GM04504 (cell line): ENCODE measurements at regions not wholly inside any gene's neighbourhood (a gene's known extent, or its start where the extent isn't known, plus 50 kb on each side); places are given as distances from the start of the nearest gene placed in this dataset.

Experiments used
- DNase-seq: peaks from one replicate; pipeline ENCODE4 v3.0.0-alpha.2; 2012; ENCODE audit warnings: low read depth

GRCh38 chr9:11323457-11323856 lies 710.7 kb upstream of the PTPRD start:
- no peak for DNase-seq

- no peak for DNase-seq
Measured at GRCh38 chr9:11326231-11326630, 713.4 kb upstream of the PTPRD start.

DNA sequence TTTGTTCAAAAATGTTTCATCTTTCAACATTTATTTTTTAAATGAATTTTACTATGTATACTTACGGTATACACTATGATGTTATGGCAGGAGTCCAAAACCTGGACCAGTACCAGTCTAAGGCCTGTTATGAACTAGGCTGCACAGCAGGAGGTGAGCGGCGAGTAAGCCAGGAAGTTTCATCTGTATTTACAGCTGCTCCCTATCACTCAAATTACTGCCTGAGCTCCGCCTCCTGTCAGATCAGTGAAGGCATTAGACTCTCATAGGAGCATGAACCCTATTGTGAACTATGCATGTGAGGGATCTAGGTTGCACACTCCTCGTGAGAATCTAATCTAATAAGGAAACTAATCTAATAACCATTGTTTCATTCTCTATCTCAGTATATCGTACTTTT lies 715.5 kb upstream of the PTPRD start:
- no peak for DNase-seq

DNA sequence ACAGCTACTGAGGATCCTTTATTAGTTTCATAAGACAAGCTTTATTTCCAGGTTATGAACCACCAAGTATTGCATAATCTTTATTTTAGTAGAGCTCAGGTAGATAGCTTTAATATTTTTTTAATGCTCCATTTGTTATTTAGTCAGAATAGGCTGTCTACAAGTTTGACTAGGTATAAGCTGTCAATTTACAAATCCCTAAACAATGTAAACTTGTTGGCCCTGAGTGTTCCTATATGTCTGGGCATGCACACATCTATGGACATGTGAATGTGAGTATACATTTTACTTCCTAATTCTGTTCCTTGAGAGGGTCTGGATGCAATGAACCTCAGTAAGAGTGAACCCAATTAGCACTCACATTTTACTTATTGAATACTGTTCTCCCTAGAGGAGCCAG lies 722.2 kb upstream of the PTPRD start:
- DNase-seq: no peak

- no peak for DNase-seq
Measured at GRCh38 chr9:11338130-11338529, 725.3 kb upstream of the PTPRD start.

- no peak for DNase-seq
Measured at GRCh38 chr9:11340654-11341053, 727.9 kb upstream of the PTPRD start.

GRCh38 chr9:11347437-11347836 lies 734.6 kb upstream of the PTPRD start:
- DNase-seq: no peak

- no peak for DNase-seq
Measured at GRCh38 chr9:11348366-11348765, 735.6 kb upstream of the PTPRD start.

- no peak for DNase-seq
Measured at GRCh38 chr9:11349187-11349586, 736.4 kb upstream of the PTPRD start.

GRCh38 chr9:11352612-11353011 lies 739.8 kb upstream of the PTPRD start:
- DNase-seq: no peak

DNA sequence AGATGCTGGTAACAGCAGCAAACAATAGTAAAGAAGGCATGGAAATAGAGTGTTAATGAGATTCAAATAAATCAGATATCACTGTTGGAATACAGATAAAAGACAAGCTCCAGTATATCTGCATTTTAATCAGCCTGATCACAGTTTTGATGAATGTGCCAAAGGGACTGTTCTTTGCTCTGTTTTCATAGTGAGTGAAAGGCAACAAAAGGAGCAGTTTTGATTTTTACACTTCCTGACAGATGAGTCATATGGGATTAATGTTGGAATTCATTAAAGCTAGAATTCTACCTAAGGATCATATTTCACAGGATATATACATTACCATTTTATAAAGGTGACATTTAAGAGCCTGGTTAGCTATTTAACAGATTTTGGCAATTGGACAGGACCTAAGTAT lies 743.3 kb upstream of the PTPRD start:
- DNase-seq: no peak

GRCh38 chr9:11366585-11367129 lies 753.9 kb upstream of the PTPRD start:
- no peak for DNase-seq

GRCh38 chr9:11374926-11375325 lies 762.1 kb upstream of the PTPRD start:
- DNase-seq: no peak

DNA sequence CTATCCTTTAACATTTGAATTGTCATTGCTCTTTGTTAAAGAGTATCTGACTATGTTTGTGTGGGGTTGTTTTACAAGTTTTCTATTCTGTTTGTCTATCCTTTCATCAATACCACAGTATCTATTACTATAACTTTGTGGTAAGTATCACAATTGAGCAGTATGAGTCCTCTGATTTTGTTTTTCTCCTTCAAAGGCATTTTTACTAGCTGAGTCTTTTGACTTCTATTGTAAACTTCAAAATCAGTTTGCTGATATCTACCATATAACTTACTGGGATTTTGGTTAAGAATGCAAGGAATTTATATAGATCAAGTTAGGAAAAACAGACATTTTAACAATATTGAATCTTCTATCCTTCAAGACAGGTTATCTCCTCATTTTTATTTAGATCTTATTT lies 789.8 kb upstream of the PTPRD start:
- DNase-seq: no peak

DNA sequence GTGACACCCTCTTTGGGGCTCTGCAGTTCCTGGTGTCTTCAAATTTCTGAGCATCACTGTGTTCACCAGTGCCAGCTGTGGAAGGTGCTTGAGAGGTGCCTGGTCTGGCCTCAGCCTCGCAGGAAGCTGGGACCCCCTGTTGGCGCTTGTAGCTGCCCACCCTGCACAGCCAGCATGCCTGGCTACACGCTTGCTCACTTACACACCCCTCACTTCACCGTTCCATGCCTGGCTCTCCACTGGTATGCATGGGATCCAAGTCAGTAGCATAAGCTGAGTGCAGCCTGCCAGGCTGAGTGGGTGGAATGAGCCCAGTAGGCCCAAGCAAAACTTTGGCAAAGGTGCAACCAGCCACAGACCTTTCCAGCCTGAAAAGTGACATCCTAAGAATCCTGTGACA lies 801.4 kb upstream of the PTPRD start:
- DNase-seq: no peak

GRCh38 chr9:11417782-11418181 lies 805.0 kb upstream of the PTPRD start:
- no peak for DNase-seq

GRCh38 chr9:11431490-11431889 lies 818.7 kb upstream of the PTPRD start:
- no peak for DNase-seq

DNA sequence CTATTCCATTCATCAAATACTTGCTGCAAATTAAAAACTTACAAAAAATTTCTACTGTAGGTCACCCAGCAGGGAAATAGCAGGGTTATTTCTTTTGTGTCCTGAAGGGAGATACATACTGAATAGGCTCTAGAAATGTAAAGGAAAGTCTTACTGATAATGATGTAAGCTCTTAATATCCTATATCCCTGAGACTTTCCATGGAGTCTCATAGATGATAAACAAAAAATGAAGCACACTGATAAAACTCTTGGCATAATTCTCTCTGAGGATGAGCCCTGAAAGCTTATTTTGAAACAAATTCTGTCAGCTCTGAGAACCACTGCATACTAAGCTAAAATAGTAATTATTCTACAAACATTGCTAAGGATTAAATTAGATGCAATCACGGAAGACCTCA lies 819.6 kb upstream of the PTPRD start:
- no peak for DNase-seq

GRCh38 chr9:11443631-11444030 lies 830.8 kb upstream of the PTPRD start:
- DNase-seq: no peak

DNA sequence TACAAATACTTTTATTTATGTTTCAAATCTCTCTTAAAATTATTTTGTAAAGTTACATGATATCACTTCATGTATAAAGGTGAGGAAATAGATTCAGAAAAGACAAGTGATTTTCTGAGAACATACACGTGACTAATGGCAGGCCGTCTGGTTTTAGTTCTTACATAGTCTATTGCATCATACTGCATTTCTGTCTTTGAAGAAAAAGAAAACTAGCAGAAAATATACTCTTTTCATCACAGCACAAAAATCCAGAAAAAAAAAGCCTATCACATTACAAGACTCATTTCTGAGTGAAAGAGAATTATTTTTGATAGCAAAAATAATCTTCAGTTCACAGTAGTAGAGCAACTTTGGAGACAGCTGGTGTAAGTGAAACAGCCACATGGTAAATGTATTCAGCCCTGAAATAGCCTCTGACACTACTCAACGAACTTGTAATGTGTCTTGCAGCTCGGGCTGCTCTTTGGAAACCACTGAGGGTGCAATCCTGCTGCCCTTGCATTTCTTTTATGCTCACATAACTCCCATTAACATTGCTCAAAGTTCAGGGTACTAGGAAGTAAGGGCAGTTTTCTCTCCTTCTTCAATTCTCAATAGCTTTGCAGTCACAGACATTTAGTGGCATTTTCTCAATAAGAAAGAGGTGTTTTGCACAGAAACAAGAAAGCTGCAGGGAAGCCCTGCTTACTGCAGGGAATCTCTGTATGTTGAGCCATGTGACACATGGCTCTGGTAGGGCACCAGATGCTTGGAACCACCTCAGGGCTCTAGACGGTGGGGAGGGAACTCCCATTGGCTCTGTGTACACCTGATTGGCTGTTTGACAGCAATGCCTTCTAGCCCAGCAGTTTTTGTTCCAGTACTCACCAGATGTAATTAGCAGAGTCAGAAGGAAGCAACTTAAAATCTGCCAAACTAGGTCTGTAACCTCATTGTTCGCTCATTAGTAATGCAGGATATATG lies 845.3 kb upstream of the PTPRD start:
- no peak for DNase-seq

GRCh38 chr9:11469745-11470144 lies 856.9 kb upstream of the PTPRD start:
- no peak for DNase-seq

- no peak for DNase-seq
Measured at GRCh38 chr9:11471321-11471720, 858.5 kb upstream of the PTPRD start.

GRCh38 chr9:11500780-11501179 lies 888.0 kb upstream of the PTPRD start:
- DNase-seq: no peak

- no peak for DNase-seq
Measured at GRCh38 chr9:11506980-11507379, 894.2 kb upstream of the PTPRD start.
